DLD1 (cell line): ENCODE measurements at regions not wholly inside any gene's neighbourhood (a gene's known extent, or its start where the extent isn't known, plus 50 kb on each side); places are given as distances from the start of the nearest gene placed in this dataset.
"Not testable (repeated sequence)": the region's sequence is repeated elsewhere in the genome, so short reads cannot be mapped to it uniquely, and the experiment has no call there.

Experiments
- in situ Hi-C: cut with HindIII; loops from 2 replicates; pipeline ENCODE4 v1.10.0; 2017; ENCODE audit warnings: low sequenced_read_pairs

DNA sequence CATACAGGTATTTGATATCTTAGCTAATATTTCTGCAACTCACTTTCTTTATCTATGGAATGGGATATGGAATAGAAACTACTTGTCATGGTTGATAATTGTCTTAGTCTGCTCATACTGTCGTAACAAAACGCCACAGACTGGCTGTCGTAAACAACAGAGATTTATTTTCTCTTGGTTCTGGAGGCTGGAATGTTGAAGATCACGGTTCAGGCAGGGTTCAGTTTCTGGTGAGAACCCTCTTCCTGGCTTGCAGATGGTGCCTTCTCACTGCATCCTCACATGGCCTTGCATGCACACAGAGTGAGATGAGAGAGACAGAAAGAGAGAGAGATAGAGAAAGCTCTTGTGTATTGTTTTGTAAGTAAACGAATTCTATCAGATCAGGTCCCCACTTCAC, 332.7 kb upstream of the MAGI2 start:
- in situ Hi-C loops, result no loop called here

DNA sequence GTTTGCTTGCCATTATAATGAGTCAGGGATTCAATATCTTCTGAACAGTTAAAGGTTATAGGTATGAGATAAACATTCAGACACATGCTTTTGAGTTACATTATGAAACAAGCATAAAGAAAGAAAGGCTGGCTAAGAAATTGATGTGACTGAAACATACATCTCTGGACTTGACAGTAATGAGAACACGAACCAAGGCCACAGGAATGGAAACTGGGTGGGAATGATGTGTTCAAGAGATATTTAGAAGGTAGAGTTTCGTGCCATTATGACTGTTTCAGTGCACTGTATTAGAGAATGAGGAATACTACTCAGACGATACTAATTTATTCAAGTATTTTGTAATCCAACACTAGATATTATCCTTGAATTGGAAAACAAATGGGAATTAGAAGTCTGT, 332.1 kb upstream of the MAGI2 start:
- in situ Hi-C loops, result no loop called here

- in situ Hi-C loops, result no loop called here
Measured at GRCh38 chr7:79782906-79783305, 329.4 kb upstream of the MAGI2 start.

- in situ Hi-C loops, result no loop called here
Measured at GRCh38 chr7:79782256-79782655, 328.8 kb upstream of the MAGI2 start.

DNA sequence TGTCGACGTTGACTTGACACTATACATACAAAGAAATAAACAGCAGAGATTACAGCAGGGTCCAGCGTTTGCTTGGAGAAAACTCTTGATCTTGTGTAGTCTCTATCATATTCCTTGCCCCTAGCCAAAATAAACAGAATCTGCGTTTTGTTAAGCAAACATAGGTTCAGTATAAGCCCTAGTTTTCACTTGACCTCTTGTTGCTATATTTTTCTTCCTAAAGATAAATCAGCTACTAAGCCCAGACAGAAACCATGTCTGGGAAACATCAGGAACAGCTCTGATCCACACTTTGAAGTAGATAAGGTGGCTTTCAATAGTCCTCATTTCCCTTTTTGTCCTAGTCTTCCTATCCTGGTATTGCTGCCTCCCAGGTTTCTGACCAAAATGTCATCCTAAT, 328.2 kb upstream of the MAGI2 start:
- in situ Hi-C loops, result no loop called here

GRCh38 chr7:79778786-79779770, 325.6 kb upstream of the MAGI2 start:
- in situ Hi-C loops, result no loop called here

GRCh38 chr7:79775911-79776310, 322.4 kb upstream of the MAGI2 start:
- in situ Hi-C loops, result no loop called here

GRCh38 chr7:79774150-79774549, 320.7 kb upstream of the MAGI2 start:
- in situ Hi-C loops, result no loop called here

DNA sequence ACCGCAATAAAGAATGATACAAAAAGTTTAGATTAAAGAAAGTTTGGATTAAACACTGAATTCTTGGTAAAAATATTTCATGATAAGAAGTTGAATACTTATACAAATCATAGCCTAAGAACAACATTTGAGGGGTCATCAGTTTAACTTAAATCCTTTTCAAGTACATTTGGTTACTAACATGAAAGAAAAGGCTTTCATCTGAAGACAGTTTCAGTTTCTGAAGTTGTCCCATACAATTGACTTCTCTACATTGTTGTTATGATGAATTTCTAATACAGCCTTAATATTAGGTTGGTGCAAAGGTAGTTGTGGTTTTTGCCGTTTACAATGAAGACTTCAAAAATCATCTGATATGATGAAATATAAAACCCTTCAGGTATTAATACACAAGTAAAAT, 317.5 kb upstream of the MAGI2 start:
- in situ Hi-C loops, result no loop called here

DNA sequence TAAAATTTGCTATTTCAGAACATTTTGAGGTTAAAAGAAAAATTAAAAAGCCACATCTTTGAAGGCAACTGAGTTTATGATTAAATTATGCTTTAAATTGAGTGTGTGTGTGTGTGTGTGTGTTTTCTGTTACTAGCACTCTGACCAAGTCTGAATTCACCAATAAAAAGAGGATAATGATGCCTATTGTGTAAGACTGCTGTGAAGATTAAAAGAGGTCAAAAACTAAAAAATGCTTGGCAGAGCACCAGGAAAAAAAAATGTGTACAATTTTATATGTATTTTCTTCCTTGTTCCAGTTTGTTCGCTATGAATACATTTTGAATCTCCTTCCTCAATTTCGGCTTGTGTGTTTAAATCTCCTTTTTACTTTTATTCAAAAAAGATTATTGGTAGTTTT, 316.6 kb upstream of the MAGI2 start:
- in situ Hi-C loops, result no loop called here

- in situ Hi-C loops, result not testable (repeated sequence)
Measured at GRCh38 chr7:79767876-79768560, 314.6 kb upstream of the MAGI2 start.

- in situ Hi-C loops, result not testable (repeated sequence)
Measured at GRCh38 chr7:79767192-79767591, 313.7 kb upstream of the MAGI2 start.

- in situ Hi-C loops, result no loop called here
Measured at GRCh38 chr7:79761876-79762429, 308.5 kb upstream of the MAGI2 start.

DNA sequence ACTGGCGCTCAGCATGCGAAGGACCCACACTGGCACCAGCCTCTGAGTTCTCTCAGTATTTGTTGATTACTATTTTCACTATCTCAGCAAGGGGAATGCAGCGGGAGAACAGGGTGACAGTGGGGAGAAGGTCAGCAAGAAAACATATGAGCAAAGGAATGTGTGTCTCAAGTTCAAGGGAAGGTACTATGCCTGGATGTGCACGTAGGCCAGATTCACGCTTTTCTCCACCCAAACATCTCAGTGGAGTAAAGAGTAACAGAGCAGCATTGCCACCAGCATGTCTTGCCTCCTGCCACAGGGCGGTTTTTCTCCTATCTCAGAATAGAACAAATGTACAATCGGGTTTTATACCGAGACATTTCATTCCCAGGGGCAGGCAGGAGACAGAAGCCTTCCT, 297.5 kb upstream of the MAGI2 start:
- in situ Hi-C loops, result not testable (repeated sequence)

DNA sequence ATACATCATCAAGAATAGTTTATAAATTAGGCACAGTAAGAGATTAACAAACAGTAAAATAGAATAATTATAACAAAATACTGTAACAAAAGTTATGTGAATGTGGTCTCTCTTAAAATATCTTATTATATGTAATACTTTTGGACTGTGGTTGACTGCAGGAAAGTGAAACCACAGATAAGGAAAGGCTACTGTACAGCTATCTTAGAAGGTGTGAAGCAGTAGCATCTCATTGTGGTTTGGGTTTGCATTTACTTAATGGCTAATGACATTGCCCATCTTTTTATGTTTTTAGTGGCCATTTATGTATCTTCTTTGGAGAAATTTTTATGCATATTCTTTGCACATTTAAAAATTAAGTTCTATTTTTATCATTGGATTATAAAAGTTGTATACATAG, 296.4 kb upstream of the MAGI2 start:
- in situ Hi-C loops, result no loop called here

GRCh38 chr7:79741684-79742083, 288.2 kb upstream of the MAGI2 start:
- in situ Hi-C loops, result no loop called here

GRCh38 chr7:79740076-79740475, 286.6 kb upstream of the MAGI2 start:
- in situ Hi-C loops, result no loop called here

- in situ Hi-C loops, result not testable (repeated sequence)
Measured at GRCh38 chr7:79739036-79739709, 285.7 kb upstream of the MAGI2 start.

DNA sequence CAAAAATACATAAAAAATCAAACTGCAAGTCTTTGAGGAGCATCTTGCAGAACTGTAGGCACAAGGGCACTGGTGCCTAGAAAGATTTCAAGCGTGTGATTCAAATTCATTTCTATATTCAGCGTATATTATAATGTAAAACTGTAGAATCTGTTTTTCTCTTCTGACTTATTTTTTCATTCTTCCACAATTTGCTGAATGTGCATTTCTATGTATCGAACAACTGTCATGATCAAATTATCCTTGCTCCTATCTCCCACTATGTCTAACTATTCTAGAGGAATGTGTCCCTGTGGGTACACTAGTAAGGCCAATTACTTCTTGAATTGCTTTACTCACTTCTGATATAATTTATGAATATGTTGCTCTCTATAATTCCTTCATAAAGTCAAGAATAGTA, 283.0 kb upstream of the MAGI2 start:
- in situ Hi-C loops, result no loop called here

- in situ Hi-C loops, result no loop called here
Measured at GRCh38 chr7:79735012-79735411, 281.5 kb upstream of the MAGI2 start.

GRCh38 chr7:79734181-79734580, 280.7 kb upstream of the MAGI2 start:
- in situ Hi-C loops, result no loop called here
